ENCODE measurements at regions not wholly inside any gene's neighbourhood (a gene's known extent, or its start where the extent isn't known, plus 50 kb on each side); places are given as distances from the start of the nearest gene placed in this dataset.

GRCh38 chr2:120510751-120511395 lies 164.9 kb downstream of the INHBB start:
- TF ChIP-seq CTCF (conservative IDR thresholded peaks at IDR 0.05; ENCODE audit: low read depth in 2 of 2) (0 out of 4 replicates have a peak, but pooled peaks of 1 of the 2 experiments have one; percentile 13), EZH2 (IDR thresholded peaks at IDR 0.05; ENCODE audit: low read depth, unreplicated experiment) (no peak), POLR2AphosphoS5 (IDR thresholded peaks at IDR 0.05; ENCODE audit: low read depth) (no peak), REST (IDR thresholded peaks at IDR 0.05; ENCODE audit: unreplicated experiment) (no peak), EZH2phosphoT487 (IDR thresholded peaks at IDR 0.05; ENCODE audit: unreplicated experiment) (no peak), JUNB (IDR thresholded peaks at IDR 0.05; ENCODE audit: unreplicated experiment) (no peak), NANOG (IDR thresholded peaks at IDR 0.05; ENCODE audit: borderline replicate concordance) (no peak), ZNF331 (CRISPR knock-in tag; IDR thresholded peaks at IDR 0.05; ENCODE audit: low read depth) (no peak), ZNF114 (CRISPR knock-in tag; IDR thresholded peaks at IDR 0.05) (no peak), STAT1 (IDR thresholded peaks at IDR 0.05; ENCODE audit: unreplicated experiment) (no peak)
